WTC11 (cell line): ENCODE measurements at regions not wholly inside any gene's neighbourhood (a gene's known extent, or its start where the extent isn't known, plus 50 kb on each side); places are given as distances from the start of the nearest gene placed in this dataset.

Source experiments
- ATAC-seq: fragments of 200-7000 bp; cut with Tn5 transposase; 2 replicates; pipeline ENCODE4 v1.10.0; 2021; ENCODE audit warnings: mild to moderate bottlenecking, moderate library complexity
- CTCF ChIA-PET: fragments of 300-600 bp; sonication (Branson Sonifier 250); formaldehyde crosslinking; loops from one replicate; lab custom pipeline; 2021; ENCODE audit warnings: antibody characterized with exemption; lab: Charles Lee
- POLR2A ChIA-PET: fragments of 350-600 bp; sonication (Branson Sonifier 250); formaldehyde crosslinking; loops from one replicate; lab custom pipeline; 2021; ENCODE audit warnings: antibody characterized with exemption; lab: Charles Lee
- DNase-seq: peaks from one replicate; pipeline ENCODE4 v3.0.0; 2021; ENCODE audit warnings: low spot score
- H3K27ac Mint-ChIP-seq: 2 replicates; pipeline ENCODE4 v1.8.0; 2021; ENCODE audit warnings: mixed read lengths
- H3K27me3 Mint-ChIP-seq: 2 replicates; pipeline ENCODE4 v1.8.0; 2021; ENCODE audit warnings: low read depth, mild to moderate bottlenecking, moderate library complexity, mixed read lengths
- H3K36me3 Mint-ChIP-seq: 2 replicates; pipeline ENCODE4 v1.8.0; 2021; ENCODE audit warnings: mixed read lengths
- H3K4me1 Mint-ChIP-seq: 2 replicates; pipeline ENCODE4 v1.8.0; 2022; ENCODE audit warnings: mixed read lengths
- H3K4me3 Mint-ChIP-seq: 2 replicates; pipeline ENCODE4 v1.8.0; 2021; ENCODE audit warnings: mild to moderate bottlenecking, moderate library complexity, mixed read lengths
- H3K9me3 Mint-ChIP-seq: 2 replicates; pipeline ENCODE4 v1.8.0; 2021; ENCODE audit warnings: mixed read lengths
- AR ChIP-seq: fragments of 250-450 bp; sonication (Bioruptor Pico); IDR thresholded peaks from 2 replicates; pipeline ENCODE4 v1.9.0; 2021; ENCODE audit warnings: mild to moderate bottlenecking
- ARID4B ChIP-seq: sonication (generic); formaldehyde crosslinking; IDR thresholded peaks from 2 replicates; pipeline ENCODE4 v1.8.0; 2023; ENCODE audit warnings: missing genetic modification reagents, mild to moderate bottlenecking, borderline replicate concordance
- CREB1 ChIP-seq: sonication (generic); formaldehyde crosslinking; IDR thresholded peaks from 2 replicates; pipeline ENCODE4 v1.8.0; 2023; ENCODE audit warnings: mild to moderate bottlenecking, missing genetic modification reagents
- FOXK1 ChIP-seq: sonication (generic); formaldehyde crosslinking; IDR thresholded peaks from 2 replicates; pipeline ENCODE4 v1.8.0; 2022; ENCODE audit warnings: mild to moderate bottlenecking, moderate library complexity, missing genetic modification reagents
- FOXP1 ChIP-seq: sonication (generic); formaldehyde crosslinking; IDR thresholded peaks from 2 replicates; pipeline ENCODE4 v1.8.0; 2022; ENCODE audit warnings: missing genetic modification reagents, mild to moderate bottlenecking, moderate library complexity, borderline replicate concordance
- HMGA2 ChIP-seq: fragments of 250-450 bp; sonication (Bioruptor Pico); IDR thresholded peaks from 2 replicates; pipeline ENCODE4 v1.4.0; 2021; ENCODE audit warnings: mild to moderate bottlenecking, moderate library complexity
- HMGXB4 ChIP-seq: sonication (generic); formaldehyde crosslinking; IDR thresholded peaks from 2 replicates; pipeline ENCODE4 v1.8.1; 2023; ENCODE audit warnings: mild to moderate bottlenecking, moderate library complexity, missing genetic modification reagents
- JAZF1 ChIP-seq: fragments of 250-450 bp; sonication (Bioruptor Pico); IDR thresholded peaks from 2 replicates; pipeline ENCODE4 v1.9.0; 2021; ENCODE audit warnings: moderate library complexity, mild to moderate bottlenecking, inconsistent platforms
- KAT7 ChIP-seq: sonication (generic); formaldehyde crosslinking; IDR thresholded peaks from 2 replicates; pipeline ENCODE4 v1.8.1; 2023; ENCODE audit warnings: missing genetic modification reagents, mild to moderate bottlenecking, borderline replicate concordance
- MLX ChIP-seq: sonication (generic); formaldehyde crosslinking; IDR thresholded peaks from 2 replicates; pipeline ENCODE4 v1.8.1; 2023; ENCODE audit warnings: mild to moderate bottlenecking, missing genetic modification reagents, moderate library complexity
- PREB ChIP-seq: sonication (generic); formaldehyde crosslinking; IDR thresholded peaks from 2 replicates; pipeline ENCODE4 v1.8.1; 2022; ENCODE audit warnings: mild to moderate bottlenecking, missing genetic modification reagents, moderate library complexity, borderline replicate concordance
- RELA ChIP-seq: sonication (generic); formaldehyde crosslinking; IDR thresholded peaks from 2 replicates; pipeline ENCODE4 v1.8.1; 2022; ENCODE audit warnings: missing genetic modification reagents, mild to moderate bottlenecking, borderline replicate concordance
- STAT6 ChIP-seq: sonication (generic); formaldehyde crosslinking; conservative IDR thresholded peaks from 2 replicates; pipeline ENCODE4 v1.8.1; 2023; ENCODE audit warnings: mild to moderate bottlenecking, low read depth, missing genetic modification reagents, moderate library complexity
- TEAD1 ChIP-seq: sonication (generic); formaldehyde crosslinking; IDR thresholded peaks from 2 replicates; pipeline ENCODE4 v1.8.0; 2022; ENCODE audit warnings: mild to moderate bottlenecking, missing genetic modification reagents
- ZBTB21 ChIP-seq: sonication (generic); formaldehyde crosslinking; IDR thresholded peaks from 2 replicates; pipeline ENCODE4 v1.8.1; 2023; ENCODE audit warnings: mild to moderate bottlenecking, missing genetic modification reagents, borderline replicate concordance
- ZNF121 ChIP-seq: sonication (generic); formaldehyde crosslinking; IDR thresholded peaks from 2 replicates; pipeline ENCODE4 v1.8.0; 2023; ENCODE audit warnings: missing genetic modification reagents
- ZNF263 ChIP-seq: sonication (generic); formaldehyde crosslinking; IDR thresholded peaks from 2 replicates; pipeline ENCODE4 v1.8.1; 2022; ENCODE audit warnings: low read depth, mild to moderate bottlenecking, moderate library complexity, missing genetic modification reagents

- Mint-ChIP-seq H3K36me3 (no peaks in the 10 kb centered on the region), H3K4me1 (no peaks in the 10 kb centered on the region), H3K27me3 (no peaks in the 10 kb centered on the region), H3K27ac (no peak overlapping the region), H3K9me3 (no peaks in the 10 kb centered on the region; the same call in 1 of the 2 replicates), H3K4me3 (no peak overlapping the region)
- TF ChIP-seq CREB1 (no peak), KAT7 (CRISPR knock-in tag) (no peak), AR (CRISPR knock-in tag) (no peak), ARID4B (CRISPR knock-in tag) (no peak), TEAD1 (CRISPR knock-in tag) (no peak), JAZF1 (no peak), ZNF121 (CRISPR knock-in tag) (no peak)
- POLR2A ChIA-PET, result no interaction called here
- ATAC-seq (no peak), DNase-seq (no peak)
- CTCF ChIA-PET, result no interaction called here
Observed at GRCh38 chr3:71968544-71968943, 183.6 kb upstream of the PROK2 start.

- ATAC-seq, result no peak
- no peak overlapping the region for H3K27ac Mint-ChIP-seq
- peaks cover 6% of the 10 kb centered on the region for H3K4me1 Mint-ChIP-seq
- no peak for DNase-seq
- H3K9me3 Mint-ChIP-seq, result peaks cover 9% of the 10 kb centered on the region
- TF ChIP-seq STAT6 (CRISPR knock-in tag) (no peak), FOXK1 (CRISPR knock-in tag) (no peak), ZNF263 (CRISPR knock-in tag) (no peak), MLX (CRISPR knock-in tag) (no peak), RELA (no peak), FOXP1 (CRISPR knock-in tag) (no peak), HMGA2 (CRISPR knock-in tag) (no peak), HMGXB4 (CRISPR knock-in tag) (no peak), PREB (CRISPR knock-in tag) (no peak), ZBTB21 (CRISPR knock-in tag) (no peak)
- H3K36me3 Mint-ChIP-seq, result peaks cover 7% of the 10 kb centered on the region
- no peak overlapping the region for H3K4me3 Mint-ChIP-seq
- CTCF ChIA-PET, result interaction anchor here (1.1 to 1.4 kb wide), 2 partner anchors 9 to 36 kb away, joined by 3 to 4 read pairs; no protein-coding TSS in a partner anchor
- POLR2A ChIA-PET, result no interaction called here
- no peaks in the 10 kb centered on the region; the same call in 1 of the 2 replicates for H3K27me3 Mint-ChIP-seq
Observed at GRCh38 chr3:71966185-71966584, 181.2 kb upstream of the PROK2 start.
